NCI-H2029 treated with DMSO at 0.1 percent for 48 hours (cell line): ENCODE measurements at regions not wholly inside any gene's neighbourhood (a gene's known extent, or its start where the extent isn't known, plus 50 kb on each side); places are given as distances from the start of the nearest gene placed in this dataset.

Source experiments
- DNase-seq: peaks from one replicate; lab custom pipeline; 2025; lab: John Stamatoyannopoulos, UW

DNA sequence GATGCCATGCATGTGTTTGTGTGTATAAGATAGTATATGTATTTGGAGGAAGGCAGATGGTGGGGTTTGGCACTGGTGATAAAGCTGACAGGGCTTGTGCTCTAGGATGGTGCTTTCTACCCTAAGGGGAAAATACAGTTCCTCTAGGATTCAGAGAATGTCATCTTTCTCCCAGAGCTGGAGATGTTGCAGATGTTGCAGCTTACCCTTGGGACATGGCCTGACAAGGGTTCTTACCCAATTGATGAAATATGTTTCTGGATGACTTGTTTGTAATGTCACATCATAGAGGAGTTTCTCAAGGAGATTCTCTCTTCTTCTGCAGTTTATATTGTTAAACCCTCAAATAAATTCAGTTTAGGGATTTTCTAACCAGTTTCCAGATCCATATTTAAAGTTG lies 52.5 kb upstream of the PITX2 start:
- DNase-seq: no peak

DNA sequence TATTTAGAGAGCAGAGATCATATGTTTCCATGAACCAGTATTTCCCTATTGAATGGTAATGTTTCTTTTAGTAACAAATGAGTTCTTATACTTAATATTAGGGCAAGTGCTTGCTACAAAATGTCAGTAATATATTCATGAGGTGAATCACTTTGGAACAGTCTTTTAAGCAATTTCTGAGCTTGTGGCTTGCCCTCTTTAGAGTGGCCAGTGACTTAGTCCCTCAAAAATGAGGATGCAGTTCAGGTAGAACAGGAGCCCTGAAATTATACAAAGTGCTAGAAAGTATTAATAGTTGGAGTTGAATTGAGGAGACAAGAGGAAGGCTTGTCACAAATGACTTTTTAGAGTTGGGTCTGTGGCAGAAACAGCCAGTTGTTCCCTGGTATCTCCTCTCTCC lies 53.4 kb upstream of the PITX2 start:
- no peak for DNase-seq

DNA sequence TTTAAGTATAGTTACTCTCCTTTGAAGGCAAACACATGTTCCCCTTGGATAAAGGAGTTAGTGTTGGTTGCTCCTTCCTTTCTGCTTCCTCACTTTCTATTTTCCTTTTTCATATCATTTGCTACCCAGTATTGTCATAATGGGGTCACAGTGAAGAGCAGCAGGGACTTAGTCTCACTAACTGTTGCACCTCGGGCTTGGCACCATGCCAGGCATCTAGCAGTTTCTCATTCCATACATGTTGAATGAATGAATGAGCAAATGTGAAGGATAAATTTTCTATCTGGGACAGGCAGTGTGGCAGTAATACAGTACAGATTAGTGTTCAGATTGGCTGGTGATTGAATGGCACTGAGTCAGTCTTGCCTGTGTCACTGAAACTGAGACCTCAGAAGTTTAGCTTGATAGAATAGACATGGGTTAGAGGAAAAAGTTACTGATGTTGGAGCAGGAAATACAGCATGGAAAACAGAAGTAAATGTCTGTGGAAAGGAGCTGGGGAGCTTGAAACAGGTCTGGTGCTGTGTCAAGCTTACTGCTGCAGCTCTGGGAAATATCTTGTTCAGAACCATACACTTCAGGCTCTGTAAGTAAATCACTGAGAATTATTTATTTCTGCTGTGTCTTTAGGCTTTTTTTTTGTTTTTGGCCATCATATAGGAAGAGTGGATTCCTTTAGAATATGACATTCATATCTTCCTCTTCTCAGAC lies 55.8 kb upstream of the PITX2 start:
- DNase-seq: no peak

DNA sequence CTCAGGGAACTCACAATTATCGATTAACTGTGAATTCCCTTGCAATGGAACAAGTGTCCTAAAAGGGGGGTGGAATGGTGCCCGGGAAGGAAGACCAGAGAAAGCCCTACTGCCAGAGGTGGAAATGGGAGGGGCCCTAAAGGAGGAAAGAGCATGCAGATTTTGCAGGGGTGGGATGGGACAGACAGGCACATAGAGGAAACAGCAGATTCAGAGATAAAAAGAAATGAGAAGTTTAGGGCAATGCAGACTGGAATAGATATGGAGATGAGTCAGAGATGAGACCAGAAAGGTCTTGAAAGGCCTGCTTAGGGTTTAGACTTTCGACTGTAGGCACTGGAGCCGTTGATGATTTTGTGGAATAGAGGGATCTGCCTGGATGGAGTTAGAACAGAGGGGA lies 57.4 kb upstream of the PITX2 start:
- DNase-seq: no peak

DNA sequence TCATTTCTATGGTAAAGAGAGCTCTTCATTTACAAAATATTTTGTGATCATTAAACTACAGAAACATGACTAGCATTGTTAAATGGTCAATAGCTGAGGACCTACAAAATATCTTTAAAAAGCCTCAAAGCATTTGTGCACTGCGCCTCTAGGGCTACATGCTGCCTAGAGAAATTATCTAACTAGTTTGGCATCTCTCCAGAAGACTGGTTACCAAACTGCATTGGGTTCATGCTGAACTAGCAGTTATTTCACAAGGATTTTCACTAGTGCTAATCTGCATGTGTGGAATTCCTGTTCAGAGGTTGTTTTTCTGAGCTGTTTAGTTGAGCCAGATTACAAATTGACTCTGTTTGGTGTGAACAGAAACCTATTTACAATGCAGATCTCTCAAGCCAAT lies 58.5 kb upstream of the PITX2 start:
- DNase-seq: no peak

DNA sequence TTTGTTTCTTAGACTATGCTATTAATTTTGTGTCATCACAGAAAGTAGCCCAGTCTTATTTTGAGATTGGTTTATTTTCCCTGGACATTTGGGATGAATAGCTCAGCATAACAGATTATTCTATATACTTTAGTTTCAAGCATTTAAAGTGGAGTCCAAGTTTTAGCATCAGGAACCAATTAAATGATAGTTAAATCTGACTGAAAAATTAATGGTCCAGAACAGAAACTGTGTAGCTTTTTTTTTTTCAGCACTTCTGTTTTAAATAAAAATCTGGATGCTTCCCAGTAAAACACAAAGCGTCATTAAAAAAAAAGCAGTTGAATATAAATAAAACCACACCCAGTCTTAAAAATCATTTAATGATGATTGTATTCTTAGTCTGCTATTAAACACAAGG lies 59.4 kb upstream of the PITX2 start:
- DNase-seq: no peak

DNA sequence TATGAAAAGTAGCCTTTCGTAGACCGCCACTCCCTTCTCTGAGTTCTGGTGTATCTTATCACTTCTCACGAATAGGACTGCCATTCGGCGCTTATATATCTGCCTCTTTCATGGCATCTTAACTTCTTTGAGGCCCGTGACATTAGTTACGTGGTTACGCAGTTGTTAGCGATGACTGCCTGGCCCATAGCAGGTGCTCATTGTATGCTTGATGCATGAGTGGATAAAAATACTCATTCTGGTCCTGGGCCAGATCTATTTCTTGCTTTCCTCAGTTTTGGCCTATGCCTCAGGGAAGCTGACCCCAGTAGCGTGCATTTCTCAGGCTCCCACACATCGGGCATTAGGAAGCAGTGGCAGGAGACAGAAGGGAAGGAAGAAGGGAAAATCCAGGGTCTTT lies 60.7 kb upstream of the PITX2 start:
- no peak for DNase-seq

DNA sequence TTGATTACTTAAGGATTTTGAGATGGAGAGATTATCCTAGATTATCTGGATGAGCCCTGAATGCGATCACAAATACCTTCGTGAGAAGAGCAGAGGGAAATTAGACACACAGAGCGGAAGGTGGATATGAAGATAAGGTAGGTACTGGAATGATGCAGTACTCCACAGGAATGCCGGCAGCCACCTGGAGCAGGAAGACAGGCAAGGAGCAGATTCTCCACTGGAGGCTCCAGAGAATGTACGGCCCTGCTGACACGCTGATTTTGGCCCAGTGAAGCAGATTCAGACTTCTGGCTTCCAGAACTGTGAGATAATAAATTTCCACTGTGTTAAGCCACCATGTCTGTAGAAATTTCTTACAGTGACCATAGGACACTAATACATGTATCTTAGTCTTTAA lies 79.4 kb upstream of the PITX2 start:
- no peak for DNase-seq

DNA sequence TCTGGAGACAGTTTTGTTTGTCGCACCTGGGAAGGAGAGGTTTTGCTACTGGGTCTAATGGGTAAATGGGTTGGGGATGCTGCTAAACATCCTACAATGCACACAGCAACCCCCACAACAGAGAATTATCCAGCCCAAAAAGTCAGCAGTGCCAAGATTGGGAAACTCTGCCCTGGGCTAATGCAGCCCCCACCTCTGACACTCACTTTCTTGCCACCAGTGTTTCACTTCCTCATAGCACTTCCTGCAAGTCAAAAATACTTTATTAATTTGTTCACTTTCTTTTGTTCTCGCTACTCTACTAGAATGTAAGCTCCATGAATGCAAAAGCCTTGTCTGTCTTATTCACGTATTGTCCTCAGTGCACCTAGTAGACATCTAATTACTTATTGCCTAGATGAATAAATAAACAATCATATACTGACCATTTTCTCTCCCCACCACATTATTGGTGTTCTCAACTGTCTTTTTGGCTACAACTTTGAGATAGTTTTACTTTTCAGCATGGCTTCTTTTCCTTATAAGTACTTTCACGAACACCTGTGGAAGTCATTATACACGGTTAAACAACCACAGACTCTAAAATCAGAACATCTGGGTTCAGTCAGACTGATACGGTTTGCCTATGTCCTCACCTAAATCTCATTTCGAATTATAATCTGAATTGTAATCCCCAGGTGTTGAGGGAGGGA lies 82.0 kb upstream of the PITX2 start:
- no peak for DNase-seq

DNA sequence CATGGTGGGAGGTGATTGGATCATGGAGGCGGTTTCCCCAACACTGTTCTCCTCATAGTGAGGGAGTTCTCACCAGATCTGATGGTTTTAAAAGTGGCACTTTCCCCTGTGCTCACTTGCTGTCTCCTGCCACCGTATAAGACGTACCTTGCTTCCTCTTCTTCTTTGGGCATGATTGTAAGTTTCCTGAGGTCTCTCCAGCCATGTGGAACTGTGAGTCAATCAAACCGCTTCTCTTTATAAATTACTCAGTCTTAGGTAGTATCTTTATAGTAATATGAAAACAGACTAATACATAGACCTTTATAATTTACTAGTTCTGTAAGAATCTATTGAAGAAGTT lies 82.5 kb upstream of the PITX2 start:
- DNase-seq: no peak

DNA sequence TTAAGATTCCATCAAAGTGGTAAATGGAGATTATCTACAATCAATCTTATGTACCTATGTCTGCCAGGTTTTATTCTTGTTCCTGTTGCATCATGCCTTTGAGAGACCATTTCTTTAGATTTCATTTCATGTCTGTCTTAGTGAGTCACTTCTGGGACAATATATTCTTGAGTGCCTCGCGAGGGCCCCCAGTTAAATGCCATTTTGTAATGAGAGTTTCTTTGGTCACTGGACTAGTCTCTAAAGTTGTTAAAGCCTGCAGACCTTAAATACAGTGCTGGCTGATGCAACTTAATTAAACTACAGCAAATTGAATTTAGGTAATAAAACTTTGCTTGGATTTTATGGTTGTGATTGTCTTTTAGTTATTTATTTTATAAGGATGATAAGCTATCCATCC lies 87.2 kb upstream of the PITX2 start:
- DNase-seq: no peak

DNA sequence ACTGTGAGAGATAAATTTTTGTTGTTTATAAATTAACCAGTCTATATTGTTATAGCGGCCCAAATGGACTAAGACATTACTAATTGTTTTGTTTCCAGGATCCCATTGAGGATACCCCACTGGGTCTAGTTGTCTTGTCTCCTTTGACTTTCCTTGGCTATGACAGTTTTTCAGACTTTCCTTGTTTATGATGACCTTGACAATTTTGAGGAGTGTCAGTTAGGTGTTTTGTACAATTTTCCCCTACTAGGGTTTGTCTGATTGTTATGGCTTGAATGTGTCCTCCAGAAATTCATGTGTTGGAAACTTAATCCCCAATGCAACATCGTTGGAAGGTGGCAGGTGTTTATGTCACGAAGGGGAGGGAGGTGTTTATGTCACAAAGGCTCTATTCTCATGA lies 89.6 kb upstream of the PITX2 start:
- DNase-seq: no peak

DNA sequence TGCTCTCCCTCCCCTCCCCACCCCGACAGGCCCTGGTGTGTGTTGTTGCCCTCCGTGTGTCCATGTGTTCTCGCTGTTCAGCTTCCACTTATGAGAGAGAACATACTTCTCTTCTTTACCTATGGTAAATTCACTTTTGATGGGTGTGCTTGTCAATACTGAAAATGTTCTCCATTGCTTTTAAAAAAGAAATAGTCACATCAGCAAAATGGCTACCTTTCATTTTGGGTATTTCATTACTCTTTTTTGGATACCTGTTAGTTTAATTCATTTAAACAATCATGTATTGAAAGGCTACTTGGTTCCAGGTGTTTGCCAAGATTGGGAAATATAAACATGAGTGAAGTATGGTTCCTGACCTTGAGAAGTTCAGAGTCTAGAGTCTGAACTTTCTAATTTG lies 107.4 kb upstream of the PITX2 start:
- no peak for DNase-seq

DNA sequence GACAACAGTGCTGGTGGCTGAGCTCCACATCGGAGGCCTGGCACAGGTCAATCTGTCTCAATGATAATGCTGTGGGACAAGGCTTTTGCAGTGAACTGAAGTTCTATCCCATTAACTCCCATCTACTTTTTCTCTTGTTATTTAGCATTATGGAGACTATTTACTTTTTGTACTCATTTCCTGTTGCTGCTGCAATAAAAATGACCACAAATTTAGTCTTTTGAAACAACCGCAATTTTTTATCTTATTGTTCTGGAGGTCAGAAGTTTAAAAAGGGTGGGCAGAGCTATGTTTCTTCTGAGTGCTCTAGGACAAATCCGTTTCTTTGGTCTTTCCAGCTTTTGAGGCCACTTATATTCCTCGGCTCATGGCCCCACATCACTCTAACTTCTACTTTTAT lies 111.0 kb upstream of the PITX2 start:
- DNase-seq: no peak

DNA sequence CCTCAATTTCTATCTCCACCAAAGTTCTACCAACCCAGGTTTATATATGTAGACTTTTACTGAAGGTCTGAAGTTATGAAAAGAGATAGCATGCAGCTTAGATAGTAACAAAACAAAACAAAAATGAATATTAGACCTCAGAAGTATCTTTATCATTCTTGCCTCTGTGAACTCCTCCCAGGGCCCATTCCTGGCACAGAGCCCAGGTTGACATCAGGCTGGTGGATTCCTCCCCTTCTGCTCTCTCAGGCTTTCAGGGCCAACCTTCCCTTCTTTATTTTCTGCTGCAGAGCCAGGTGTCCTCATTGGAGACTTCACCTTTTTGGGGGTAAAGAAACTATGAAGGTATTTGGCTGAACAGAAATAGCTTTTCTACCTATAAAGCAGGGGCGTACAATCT lies 112.8 kb upstream of the PITX2 start:
- DNase-seq: no peak

DNA sequence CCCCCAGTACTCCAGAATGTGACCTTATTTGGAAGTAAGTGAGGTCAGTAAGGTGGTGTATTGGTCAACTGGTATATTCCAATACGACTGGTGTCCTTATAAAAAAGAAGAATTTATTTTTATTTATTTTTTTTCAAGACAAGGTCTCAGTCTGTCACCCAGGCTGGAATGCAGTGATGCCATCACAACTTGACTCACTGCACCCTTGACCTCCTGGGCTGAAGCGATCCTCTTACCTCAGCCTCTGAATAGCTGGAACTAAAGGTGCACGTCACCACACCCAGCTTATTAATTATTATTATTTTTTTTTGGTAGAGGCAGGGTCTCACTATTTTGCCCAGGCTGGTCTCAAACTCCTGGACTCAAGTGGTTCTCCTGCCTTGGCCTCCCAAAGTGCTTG lies 115.1 kb upstream of the PITX2 start:
- no peak for DNase-seq

DNA sequence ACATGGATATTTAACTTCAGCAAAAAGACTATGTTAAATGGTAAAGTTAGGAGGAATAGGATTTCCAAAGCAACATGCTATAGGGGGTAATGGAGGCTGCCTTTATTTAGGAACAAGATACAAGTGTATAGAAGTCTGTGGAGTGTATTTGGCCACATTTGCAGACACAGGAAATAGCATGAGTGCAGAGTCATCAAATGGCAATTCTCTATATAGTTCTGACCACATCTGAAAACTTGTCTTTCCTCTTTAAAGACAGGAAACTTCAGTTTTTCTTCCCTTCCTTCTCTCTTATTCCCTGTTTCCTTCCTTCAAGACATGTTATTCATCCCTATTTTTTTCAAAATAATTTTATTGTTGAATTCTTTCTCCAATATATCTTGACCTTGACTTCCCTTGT lies 119.3 kb upstream of the PITX2 start:
- no peak for DNase-seq

DNA sequence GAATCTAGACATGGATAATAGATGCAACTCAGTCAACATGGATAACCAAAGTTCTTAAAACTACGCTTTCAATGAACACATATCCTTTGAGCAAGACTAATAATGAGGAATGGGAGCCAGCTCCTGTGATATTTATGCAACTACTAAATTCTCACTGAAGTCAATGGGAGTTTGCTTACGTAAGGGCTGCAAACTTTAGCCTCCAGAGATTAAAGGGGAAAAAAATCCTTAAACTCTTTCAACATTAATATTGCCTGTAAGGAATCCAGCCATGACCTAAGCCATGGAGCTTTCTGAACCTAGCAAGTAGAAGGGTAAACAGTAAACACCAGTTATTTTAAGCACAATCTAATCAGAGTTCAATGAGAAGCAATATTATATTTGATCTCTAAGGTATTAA lies 125.2 kb upstream of the PITX2 start:
- DNase-seq: no peak

DNA sequence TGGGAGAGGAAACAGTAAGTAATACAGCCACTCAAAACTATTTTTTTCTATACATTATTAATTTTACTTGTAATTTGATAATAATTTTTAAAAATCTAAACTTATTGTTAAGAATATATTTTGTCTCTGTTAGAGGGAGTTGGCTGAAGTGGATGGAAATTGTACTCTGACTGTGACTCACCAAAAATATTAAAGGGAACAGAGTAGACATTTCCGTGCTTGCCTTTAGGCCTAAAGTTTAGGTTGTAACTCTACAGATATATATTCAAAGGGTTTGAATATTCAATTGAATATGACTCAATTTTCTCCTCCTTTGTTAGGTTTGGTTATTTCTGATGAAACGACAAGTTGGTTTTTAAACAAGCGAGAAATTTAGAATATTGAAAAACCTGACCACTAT lies 128.3 kb upstream of the PITX2 start:
- DNase-seq: no peak

DNA sequence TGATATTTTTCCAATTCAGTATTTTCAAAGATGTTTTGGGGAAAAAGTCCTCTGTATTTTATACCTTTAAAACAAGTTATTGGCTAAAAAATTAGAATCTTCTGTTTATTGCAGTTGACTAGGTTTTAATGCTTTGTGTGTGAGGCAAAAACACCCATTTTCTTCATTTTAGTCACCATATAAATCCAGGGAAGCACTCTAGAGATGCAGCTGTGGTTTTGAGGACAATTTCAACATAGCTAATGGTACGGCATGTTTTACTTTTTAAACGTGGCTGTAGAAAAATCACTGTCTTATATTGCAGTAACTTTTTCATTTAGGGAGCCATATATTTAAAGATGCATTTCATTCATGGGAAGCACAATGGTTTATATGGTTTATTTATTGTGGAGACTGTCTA lies 129.1 kb upstream of the PITX2 start:
- DNase-seq: no peak

DNA sequence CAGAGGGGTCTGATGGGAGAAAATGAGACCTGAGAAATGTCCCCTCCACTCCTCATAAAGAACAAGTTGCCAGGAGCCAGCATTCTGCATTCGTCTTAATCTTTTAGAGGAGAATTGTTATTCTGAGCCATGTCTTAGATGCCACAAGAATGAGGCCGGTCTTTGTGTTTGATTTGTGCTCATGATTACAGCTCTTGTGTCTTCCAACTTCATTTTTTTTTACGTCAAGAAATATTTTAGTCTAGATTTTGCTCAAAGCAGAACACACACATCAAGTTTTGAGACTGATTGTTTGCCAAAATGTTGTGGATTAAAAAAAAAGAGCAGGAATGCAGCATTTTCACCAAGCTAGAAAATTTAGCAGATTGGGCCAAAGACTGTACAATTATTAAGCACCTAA lies 130.6 kb upstream of the PITX2 start:
- no peak for DNase-seq

DNA sequence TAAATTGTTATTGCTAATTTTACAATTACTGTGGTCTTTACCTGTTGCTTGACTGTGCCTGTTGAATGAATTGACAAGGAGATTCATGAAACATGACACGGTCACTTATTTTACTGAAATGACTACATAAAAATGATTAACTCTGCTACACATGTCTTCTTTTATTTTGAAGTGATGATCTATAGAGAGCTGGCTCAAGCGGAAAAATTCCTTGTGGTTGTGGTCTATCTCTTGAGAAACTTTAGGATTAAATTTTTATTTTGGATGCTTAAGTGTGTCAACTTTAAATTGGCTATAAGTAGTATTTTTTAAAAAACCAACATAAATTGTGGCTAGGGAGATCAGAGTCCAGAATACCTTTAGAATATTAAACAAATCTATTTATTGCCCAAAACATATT lies 131.8 kb upstream of the PITX2 start:
- DNase-seq: no peak

DNA sequence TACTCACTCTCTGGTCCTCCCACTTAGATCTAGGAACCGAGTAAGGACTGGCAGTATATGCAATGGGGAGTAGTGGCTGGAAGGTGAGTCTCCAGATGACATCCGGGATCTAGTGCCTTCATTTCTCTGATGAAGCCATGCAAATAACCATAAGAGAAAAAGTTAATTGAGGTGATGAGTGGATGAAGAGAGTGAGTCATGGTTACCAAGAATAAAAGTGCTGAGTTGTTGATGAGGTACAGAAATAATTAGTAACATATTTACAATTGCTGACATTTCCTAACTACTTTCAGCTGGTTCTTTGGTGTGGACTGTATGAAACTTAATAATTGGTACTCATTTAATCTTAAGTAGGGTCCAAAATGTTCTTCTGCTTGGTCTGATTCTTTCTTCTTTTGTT lies 146.7 kb upstream of the PITX2 start:
- no peak for DNase-seq

DNA sequence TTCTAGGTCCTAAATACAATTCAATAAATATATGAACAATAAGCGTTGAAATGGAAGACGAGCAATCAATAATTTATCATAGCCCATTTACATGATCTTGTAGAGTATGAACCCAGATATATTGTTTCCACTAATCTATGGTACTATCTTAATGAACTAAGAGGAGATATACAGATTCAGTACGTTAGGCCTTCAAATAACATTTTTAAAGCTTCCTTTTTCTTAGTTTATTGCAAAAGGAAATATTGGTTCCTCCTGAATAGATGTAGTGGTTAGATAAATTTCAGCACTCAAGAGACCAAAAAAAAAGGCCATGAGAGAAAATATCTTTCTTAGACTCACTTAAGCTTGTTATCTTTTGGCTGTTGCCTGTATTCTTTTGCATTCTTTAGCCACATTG lies 147.5 kb upstream of the PITX2 start:
- no peak for DNase-seq
